ENCODE measurements at regions not wholly inside any gene's neighbourhood (a gene's known extent, or its start where the extent isn't known, plus 50 kb on each side); places are given as distances from the start of the nearest gene placed in this dataset.

GRCh38 chr11:70582886-70583641, 184.7 kb downstream of the CTTN start:
- POLR2A ChIA-PET: no interaction called here
- BruUV-seq (replicated peaks): no TSS peak
- Histone ChIP-seq H3K4me1 (ENCODE audit: insufficient read depth, low read length) (no peaks in the 10 kb centered on the region), H3K9ac (ENCODE audit: insufficient read depth, low read depth, low read length) (no peak overlapping the region), H3K79me2 (ENCODE audit: insufficient read depth, low read length) (no peaks in the 10 kb centered on the region), H2AFZ (ENCODE audit: low read length) (no peak overlapping the region), H3K9me3 (ENCODE audit: low read length) (no peaks in the 10 kb centered on the region), H3K4me2 (ENCODE audit: low read depth, low read length) (no peak overlapping the region), H3K27ac (ENCODE audit: extremely low read length, insufficient read depth, low read length) (no peak overlapping the region), H4K20me1 (ENCODE audit: insufficient read depth, low read length) (peaks cover 21% of the 10 kb centered on the region; the same call in 1 of the 2 replicates), H3K36me3 (replicated peaks in 1 of 2; ENCODE audit: control insufficient read depth in 1 of 2, insufficient read depth in 2 of 2, low read length in 2 of 2) (no peaks in the 10 kb centered on the region), H3K27me3 (ENCODE audit: control insufficient read depth in 1 of 2, insufficient read depth in 2 of 2, low read length in 2 of 2) (no peaks in the 10 kb centered on the region), H3K4me3 (replicated peaks in 1 of 3; ENCODE audit: insufficient read depth in 1 of 3, low read depth in 2 of 3, low read length in 3 of 3) (no peak overlapping the region)
- CTCF ChIA-PET (ENCODE audit: low intra/inter-chr PET ratio, low total read pairs): no interaction called here
- in situ Hi-C loops (cut with HindIII; ENCODE audit: extremely low pct_ligation_motif_present, low pct_unique_long_range_greater_than_20kb) (no loop called here), intact Hi-C loops (cut with micrococcal nuclease; ENCODE audit: unreplicated experiment) (no loop called here)
- no peak for DNase-seq (ENCODE audit: low spot score)
- no peak for ATAC-seq
- whole genome bisulfite sequencing (ENCODE audit: low lambda C conversion rate): 91% methylated on average over 13 of the region's 15 CpGs
- FAIRE-seq: no peak
- TF ChIP-seq KIAA2018 (CRISPR knock-in tag; IDR thresholded peaks at IDR 0.05; ENCODE audit: borderline replicate concordance) (no peak), ZBTB25 (CRISPR knock-in tag; IDR thresholded peaks at IDR 0.05) (no peak), SIX1 (CRISPR knock-in tag; IDR thresholded peaks at IDR 0.05; ENCODE audit: borderline replicate concordance) (no peak), HOMEZ (CRISPR knock-in tag; IDR thresholded peaks at IDR 0.05; ENCODE audit: low read depth) (no peak), ZNF790 (CRISPR knock-in tag; IDR thresholded peaks at IDR 0.05; ENCODE audit: borderline replicate concordance) (no peak), PRDM4 (CRISPR knock-in tag; IDR thresholded peaks at IDR 0.05; ENCODE audit: borderline replicate concordance) (no peak), MBD4 (IDR thresholded peaks at IDR 0.05; ENCODE audit: borderline replicate concordance, low read length) (no peak), THAP8 (CRISPR knock-in tag; IDR thresholded peaks at IDR 0.05; ENCODE audit: borderline replicate concordance) (no peak), STAT5B (CRISPR knock-in tag; IDR thresholded peaks at IDR 0.05) (no peak)
